Psoas muscle (tissue), 7 donors: ENCODE measurements at regions not wholly inside any gene's neighbourhood (a gene's known extent, or its start where the extent isn't known, plus 50 kb on each side); places are given as distances from the start of the nearest gene placed in this dataset.
"Not testable (repeated sequence)": the region's sequence is repeated elsewhere in the genome, so short reads cannot be mapped to it uniquely, and the experiment has no call there.

Experiments
- ATAC-seq, 4 donors: fragments of 200-7000 bp; cut with Tn5 transposase; one replicate each; pipeline ENCODE4 v1.9.1; 2020; ENCODE audit warnings: moderate library complexity in 3 of 4, mild to moderate bottlenecking in 2 of 4
- DNase-seq, 2 donors: peaks; one replicate each; pipeline ENCODE4 v3.0.0-alpha.2; 2020
- H3K27ac ChIP-seq: fragments of 200-600 bp; one replicate; pipeline ENCODE4 v1.8.0; 2022
- H3K27me3 ChIP-seq, 3 donors: fragments of 200-600 bp in 1 of 3; one replicate each; pipeline versions ENCODE4 v1.6.1 to v1.8.0; 2013 to 2022; ENCODE audit warnings: low read length in 2 of 3, mild to moderate bottlenecking in 2 of 3, moderate library complexity in 1 of 3; ENCODE audit not compliant: insufficient read depth in 3 of 3
- H3K36me3 ChIP-seq, 2 donors: fragments of 200-600 bp in 1 of 2; one replicate each; pipeline versions ENCODE4 v1.6.1 to v1.8.0; 2013 to 2022; ENCODE audit warnings: low read depth in 1 of 2, mild to moderate bottlenecking in 1 of 2, moderate library complexity in 1 of 2; ENCODE audit not compliant: insufficient read depth in 1 of 2
- H3K4me1 ChIP-seq: fragments of 200-600 bp; one replicate; pipeline ENCODE4 v1.8.0; 2022
- H3K4me3 ChIP-seq: fragments of 200-600 bp; one replicate; pipeline ENCODE4 v1.8.0; 2022; ENCODE audit warnings: mild to moderate bottlenecking
- H3K9me3 ChIP-seq: fragments of 200-600 bp; one replicate; pipeline ENCODE4 v1.8.0; 2022
- CTCF ChIP-seq: fragments of 200-600 bp; IDR thresholded peaks from one replicate; pipeline ENCODE4 v1.8.0; 2022; ENCODE audit warnings: antibody characterized with exemption
- WGBS, 3 donors: extraction: QIAGEN DNeasy Blood & Tissue Kit; methylation state at CpG; one replicate each; pipeline versions ENCODE4 v1.1.6 to v1.1.7; 2013; 5-methylcytosine and 5-hydroxymethylcytosine counted together
- intact Hi-C, 2 donors: fragments of 100-400 bp; cut with DNase I; formaldehyde crosslinking; loops; one replicate each; pipeline versions ENCODE4 v1.11.0 to v1.14.2; 2022
- donor health status: healthy with polysubstance abuse.
- donor health status: DM: no; HTN: no; CAD: no; lungs with moderate emphysema.
- donor health status: Bipolar disorder and iron deficiency.
- donor health status: healthy.
- donor health status: DM: yes; HTN: yes; CAD: no.
- donor health status: DM: no; HTN: no; CAD: no.
- donor health status: DM: yes; HTN: yes; CAD: no.

DNA sequence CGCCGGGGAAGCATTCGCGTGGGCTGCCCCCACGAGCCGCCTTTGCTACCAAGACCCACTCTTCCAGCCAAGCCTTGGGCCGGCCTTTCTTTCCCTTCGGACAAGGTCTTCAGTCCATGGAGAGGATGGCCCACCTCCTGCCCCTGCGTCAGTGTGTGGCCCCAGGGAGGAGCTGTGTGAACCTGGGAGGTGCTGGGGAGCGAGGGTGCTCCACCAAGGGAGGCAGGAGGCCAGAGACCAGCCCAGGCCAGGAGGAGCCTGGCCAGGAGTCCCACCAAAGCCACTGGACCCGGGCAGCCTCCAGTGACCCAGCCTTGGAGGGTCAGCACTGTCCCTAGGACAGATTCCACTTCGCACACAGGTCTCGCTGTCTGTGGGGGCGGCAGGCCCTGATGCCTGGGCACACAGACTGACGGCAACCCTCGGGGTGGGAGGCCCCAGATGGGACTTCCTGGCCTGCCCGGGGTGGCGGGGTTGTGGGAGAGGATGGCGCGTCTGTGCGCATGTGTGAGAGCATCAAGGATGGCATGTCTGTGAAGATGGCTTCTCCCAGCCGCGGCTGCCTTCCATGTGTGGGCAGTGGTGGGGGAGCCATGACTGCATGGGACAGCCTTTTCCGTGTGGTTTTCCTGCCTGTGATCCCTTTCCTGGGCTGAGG is 113.3 kb upstream of the LPCAT1 start:
- Histone ChIP-seq H3K9me3 (no peaks in the 10 kb centered on the region), H3K4me3 (no peak overlapping the region), H3K27me3 (peaks cover 0 to 2% (median 0%) of the 10 kb centered on the region in 3 donors), H3K4me1 (no peaks in the 10 kb centered on the region), H3K27ac (no peak overlapping the region), H3K36me3 (no peaks in the 10 kb centered on the region)
- DNase-seq (no peak), ATAC-seq (no peak)
- 86 to 91% (median 89%) methylated on average over 24 of the region's 24 CpGs for WGBS, 3 donors
- intact Hi-C loops = no loop called here
- TF ChIP-seq CTCF = no peak

GRCh38 chr5:1636208-1636770 is 112.5 kb upstream of the LPCAT1 start:
- DNase-seq, H3K36me3 ChIP-seq, ATAC-seq, H3K27me3 ChIP-seq, H3K27ac ChIP-seq, H3K9me3 ChIP-seq, H3K4me1 ChIP-seq, H3K4me3 ChIP-seq, intact Hi-C loops: not testable (repeated sequence)
- WGBS, 3 donors = 83 to 87% (median 85%) methylated on average over 20 to 21 of the region's 21 CpGs

DNA sequence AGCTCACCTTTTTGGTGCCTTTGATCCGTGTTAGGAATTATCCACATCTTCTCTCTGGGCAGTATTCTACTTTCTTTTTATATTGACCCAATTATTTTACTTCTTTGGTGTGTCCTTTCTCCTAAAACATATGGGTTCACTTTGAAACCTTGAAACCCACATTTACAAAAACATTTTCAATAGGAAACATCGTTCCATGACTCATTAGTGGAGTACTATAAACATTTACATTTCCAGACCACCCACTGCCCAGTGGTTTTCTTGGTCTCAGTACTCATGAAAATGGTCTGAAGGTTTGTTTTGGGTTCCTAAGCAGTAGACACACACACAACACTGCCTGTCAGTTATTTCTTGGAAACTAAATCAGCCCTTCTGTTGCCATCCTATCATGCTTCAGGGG is 111.7 kb upstream of the LPCAT1 start:
- H3K9me3 ChIP-seq, DNase-seq, H3K4me3 ChIP-seq, ATAC-seq, H3K27ac ChIP-seq, intact Hi-C loops, H3K36me3 ChIP-seq, H3K4me1 ChIP-seq, H3K27me3 ChIP-seq: not testable (repeated sequence)
- WGBS, 3 donors = 77 to 93% (median 83%) methylated on average over 2 of the region's 2 CpGs

DNA sequence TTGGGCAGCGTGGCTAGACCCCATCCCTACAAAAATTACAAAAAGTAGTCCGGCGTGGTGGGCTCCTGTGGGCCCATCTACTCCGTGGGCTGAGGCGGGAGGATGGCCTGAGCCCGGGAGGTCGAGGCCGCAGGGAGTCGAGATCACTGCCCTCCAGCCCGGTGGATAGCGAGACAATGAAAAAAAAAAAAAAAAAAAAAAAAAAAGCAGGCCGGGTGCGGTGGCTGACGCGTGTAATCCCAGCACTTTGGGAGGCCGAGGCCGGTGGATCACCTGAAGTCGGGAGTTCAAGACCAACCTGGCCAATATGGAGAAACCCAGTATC is 110.5 kb upstream of the LPCAT1 start:
- Histone ChIP-seq H3K4me3 (peak overlapping the region; percentile 84), H3K27ac (peak overlapping the region; percentile 86), H3K9me3 (no peaks in the 10 kb centered on the region), H3K36me3 (no peaks in the 10 kb centered on the region), H3K4me1 (no peaks in the 10 kb centered on the region), H3K27me3 (no peaks in the 10 kb centered on the region)
- 6 to 31% (median 27%) methylated on average over 16 to 18 of the region's 18 CpGs for WGBS, 3 donors
- ATAC-seq (peak in 1 of 4 donors; percentile 10), DNase-seq (no peak)
- intact Hi-C loops = no loop called here
- TF ChIP-seq CTCF = no peak

GRCh38 chr5:1633605-1634336 is 110.0 kb upstream of the LPCAT1 start:
- H3K27ac ChIP-seq = peak overlapping the region; percentile 86
- no peaks in the 10 kb centered on the region for H3K27me3 ChIP-seq
- WGBS, 3 donors = 0 to 1% (median 1%) methylated on average over 33 to 75 of the region's 75 CpGs
- no peaks in the 10 kb centered on the region for H3K9me3 ChIP-seq
- peak overlapping the region; percentile 84 for H3K4me3 ChIP-seq
- intact Hi-C loops = no loop called here
- DNase-seq (peak; percentile 87 to 91), ATAC-seq (peak; percentile 97 to 100 (median 99))
- no peaks in the 10 kb centered on the region for H3K4me1 ChIP-seq
- no peaks in the 10 kb centered on the region for H3K36me3 ChIP-seq
- no peak for TF ChIP-seq CTCF

DNA sequence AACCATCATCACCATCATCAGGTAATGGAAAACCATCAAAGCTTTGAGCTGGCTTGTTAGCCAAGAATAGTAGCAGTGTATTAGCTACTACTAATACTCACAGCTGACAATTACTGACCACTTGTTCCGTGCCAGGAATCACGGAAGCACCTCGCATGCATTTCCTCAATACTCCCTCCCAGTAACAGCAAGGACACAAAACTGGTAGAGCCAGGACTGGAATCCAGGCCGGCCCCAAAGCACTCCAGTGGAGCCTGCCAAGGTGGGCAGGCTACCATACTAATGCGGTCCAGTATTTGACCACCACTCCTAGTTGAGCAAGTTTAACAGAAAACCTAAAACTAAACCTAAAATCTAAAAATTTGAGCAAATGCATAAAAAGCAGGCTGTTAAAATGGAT is 107.2 kb upstream of the LPCAT1 start:
- H3K27me3 ChIP-seq, H3K4me3 ChIP-seq, DNase-seq, H3K4me1 ChIP-seq, H3K36me3 ChIP-seq, intact Hi-C loops, H3K27ac ChIP-seq, H3K9me3 ChIP-seq, ATAC-seq: not testable (repeated sequence)
- WGBS, 3 donors = 49 to 67% (median 63%) methylated on average over 5 of the region's 5 CpGs

DNA sequence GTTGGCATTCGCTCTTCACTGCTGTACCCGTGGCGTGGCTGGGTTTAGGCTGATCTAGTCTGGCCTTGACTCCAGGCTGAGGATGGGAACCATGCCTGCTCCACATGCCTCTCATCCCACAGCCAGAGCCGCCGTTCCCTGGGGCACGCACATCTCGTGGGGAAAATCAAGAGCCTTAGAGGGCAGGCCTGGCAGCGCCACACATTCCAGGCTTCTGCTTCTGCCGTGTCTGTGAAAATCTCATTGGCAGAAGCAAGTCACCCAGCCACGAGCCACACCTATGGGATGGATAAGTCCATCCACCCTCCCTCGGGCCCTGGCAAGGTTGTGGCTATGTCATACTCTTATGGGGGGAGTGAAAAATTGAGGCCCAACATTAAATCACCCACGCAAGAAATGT is 102.6 kb upstream of the LPCAT1 start:
- intact Hi-C loops, H3K27me3 ChIP-seq, H3K27ac ChIP-seq, DNase-seq, H3K4me1 ChIP-seq, H3K36me3 ChIP-seq, ATAC-seq, H3K9me3 ChIP-seq, H3K4me3 ChIP-seq: not testable (repeated sequence)
- WGBS, 3 donors = 87 to 90% (median 88%) methylated on average over 12 of the region's 12 CpGs

GRCh38 chr5:1619531-1619930 is 95.8 kb upstream of the LPCAT1 start:
- DNase-seq, H3K27ac ChIP-seq, H3K9me3 ChIP-seq, H3K4me3 ChIP-seq, H3K27me3 ChIP-seq, H3K4me1 ChIP-seq, ATAC-seq, intact Hi-C loops, H3K36me3 ChIP-seq: not testable (repeated sequence)
- 62 to 68% (median 64%) methylated on average over 13 to 14 of the region's 14 CpGs for WGBS, 3 donors
